ENCODE measurements at regions not wholly inside any gene's neighbourhood (a gene's known extent, or its start where the extent isn't known, plus 50 kb on each side); places are given as distances from the start of the nearest gene placed in this dataset.
A peak's percentile ranks its signal among the peaks of the same experiment; 100 is the strongest.

GRCh38 chr3:147760941-147761340, 351.8 kb downstream of the ZIC1 start:
- DNase-seq, result no peak

- DNase-seq, result no peak
These were observed 364.0 kb downstream of the ZIC1 start for GRCh38 chr3:147773116-147773630.

GRCh38 chr3:147775411-147775810, 366.2 kb downstream of the ZIC1 start:
- DNase-seq, result no peak

GRCh38 chr3:147775816-147776530, 366.8 kb downstream of the ZIC1 start:
- no peak for DNase-seq

GRCh38 chr3:147793841-147794240, 384.7 kb downstream of the ZIC1 start:
- no peak for DNase-seq

DNA sequence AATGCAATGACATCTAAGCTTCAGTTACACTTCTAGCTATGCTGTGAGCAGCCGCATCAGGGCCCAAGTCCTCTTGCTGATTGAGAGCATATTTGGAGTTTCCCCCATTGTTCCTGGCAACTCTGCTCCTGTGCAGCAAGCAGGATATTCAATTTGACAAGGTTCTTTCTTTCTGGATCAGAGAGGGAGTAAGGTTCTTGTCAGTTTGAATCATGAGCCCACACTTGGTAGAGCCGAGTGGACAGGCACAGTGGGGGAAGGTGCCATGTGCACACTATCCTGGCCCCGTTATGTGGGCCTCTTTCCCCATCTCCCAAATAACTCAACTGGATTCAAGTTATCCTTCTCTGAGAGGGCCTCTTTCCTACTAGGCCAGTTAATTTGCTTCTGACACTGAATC, 385.4 kb downstream of the ZIC1 start:
- DNase-seq, result no peak

DNA sequence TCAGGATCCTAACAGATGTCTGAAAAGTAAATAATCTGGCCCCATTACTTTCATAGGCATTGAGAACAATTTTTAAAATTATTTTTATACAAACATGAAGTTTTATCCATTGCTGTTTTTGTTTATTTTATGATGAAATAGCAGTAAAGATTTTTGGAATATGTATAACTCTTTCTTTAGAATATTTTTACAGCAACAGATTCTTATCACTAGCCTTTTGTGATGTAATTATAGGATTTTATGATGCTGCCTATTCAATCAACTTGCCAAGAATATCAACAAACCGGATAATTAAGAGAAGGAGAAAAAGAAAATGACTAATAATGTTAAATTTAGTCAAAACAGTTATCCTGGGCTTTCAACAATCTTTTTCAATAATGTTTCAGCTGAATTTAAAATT, 386.3 kb downstream of the ZIC1 start:
- no peak for DNase-seq

DNA sequence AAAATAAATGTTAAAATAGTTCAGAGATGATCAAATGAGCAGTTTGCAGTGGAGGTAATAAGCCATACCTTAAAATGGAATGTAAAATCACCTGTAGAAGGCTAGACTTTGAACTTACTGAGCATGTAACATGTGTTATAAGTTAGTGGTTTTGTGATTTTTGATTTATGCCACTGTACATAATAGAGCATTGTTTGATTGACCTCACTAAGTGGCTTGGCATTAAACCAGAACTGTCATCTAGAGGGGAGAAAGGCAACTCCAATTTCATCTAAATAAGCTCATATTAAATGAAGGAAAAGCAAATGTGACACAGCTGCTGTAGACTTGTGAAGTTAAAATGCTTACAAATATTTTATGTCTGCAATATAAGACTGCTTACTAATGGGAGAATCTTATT, 387.9 kb downstream of the ZIC1 start:
- DNase-seq, result peak; percentile 89

DNA sequence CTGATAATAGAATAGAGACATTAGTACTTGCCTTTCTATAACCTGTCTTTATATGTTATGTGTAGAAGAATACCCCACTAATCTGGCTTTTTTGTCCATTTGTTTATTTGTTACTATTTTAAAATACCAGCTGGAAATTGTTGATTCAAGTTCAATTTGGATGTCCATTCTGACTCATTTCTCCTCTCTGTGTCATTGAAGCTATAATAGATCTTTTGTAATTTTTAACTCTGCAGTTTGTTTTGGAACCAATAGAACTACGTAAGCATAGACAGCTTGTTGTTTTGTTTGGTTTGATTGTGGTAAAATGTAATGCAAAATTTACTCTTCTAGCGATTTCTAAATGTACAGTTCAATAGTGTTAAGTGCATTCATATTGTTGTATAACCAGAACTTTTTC, 390.4 kb downstream of the ZIC1 start:
- no peak for DNase-seq

GRCh38 chr3:147807776-147808175, 398.6 kb downstream of the ZIC1 start:
- DNase-seq, result no peak

- DNase-seq, result no peak
These were observed 400.0 kb downstream of the ZIC1 start for GRCh38 chr3:147809206-147809605.

GRCh38 chr3:147812186-147812911, 403.2 kb downstream of the ZIC1 start:
- no peak for DNase-seq

- DNase-seq, result no peak
These were observed 404.1 kb downstream of the ZIC1 start for GRCh38 chr3:147813256-147813655.

DNA sequence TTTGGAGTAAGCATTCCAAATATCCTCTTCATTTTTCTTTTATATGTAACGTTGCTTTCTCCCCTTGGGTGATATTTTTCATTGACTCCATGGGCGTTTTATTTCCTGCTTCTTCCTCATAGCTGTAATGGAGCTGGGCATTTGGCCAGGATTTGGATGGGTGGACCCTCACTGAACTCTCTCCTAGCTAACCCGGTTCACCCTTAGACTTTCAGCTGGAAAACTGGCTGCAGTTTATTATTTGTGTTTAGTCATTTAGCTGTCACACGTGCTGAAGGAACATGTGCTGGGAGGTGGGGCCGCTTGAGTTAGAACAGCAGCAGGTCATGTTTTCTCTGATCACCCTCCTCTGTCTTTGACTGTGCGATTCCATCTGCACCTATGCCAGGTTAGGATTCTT, 407.6 kb downstream of the ZIC1 start:
- DNase-seq, result peak; percentile 80

DNA sequence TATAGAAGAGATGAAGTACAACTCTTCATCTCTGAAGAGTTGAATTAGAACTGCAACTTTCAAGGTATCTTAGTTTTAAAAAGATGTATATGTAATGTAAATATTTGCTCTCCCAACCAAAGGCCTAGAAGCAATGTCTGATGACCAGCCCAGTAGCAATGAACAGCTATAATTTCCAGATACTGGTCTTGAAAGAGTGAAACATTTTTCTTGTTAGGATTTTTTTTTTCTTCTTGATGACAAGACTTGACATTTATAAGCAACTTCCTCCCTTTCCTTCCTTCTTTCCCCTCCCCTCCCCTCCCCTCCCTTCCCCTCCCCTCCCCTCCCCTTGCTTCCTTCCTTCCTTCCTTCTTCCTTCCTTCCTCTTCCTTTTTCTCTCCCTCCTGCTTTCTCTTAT, 423.4 kb downstream of the ZIC1 start:
- no peak for DNase-seq

DNA sequence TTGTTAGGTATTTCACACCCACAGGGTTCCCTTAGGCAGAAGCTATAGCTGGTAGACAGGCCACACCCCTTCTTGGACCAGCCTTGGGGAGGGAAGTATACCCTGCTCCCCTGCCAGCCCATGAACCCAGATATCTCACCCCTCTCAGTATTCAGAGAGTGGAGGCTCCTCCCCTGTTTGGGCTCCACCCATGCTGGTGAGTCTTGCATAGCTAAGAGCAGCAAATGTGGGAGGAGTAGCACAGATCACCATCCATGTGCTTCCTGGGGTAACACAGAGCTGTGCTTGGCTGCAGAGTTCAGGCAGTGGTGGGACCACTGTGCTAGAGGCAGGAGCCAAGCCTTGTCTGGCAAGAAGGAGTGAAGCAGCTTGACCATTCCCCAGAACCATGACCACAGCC, 427.2 kb downstream of the ZIC1 start:
- DNase-seq, result no peak

DNA sequence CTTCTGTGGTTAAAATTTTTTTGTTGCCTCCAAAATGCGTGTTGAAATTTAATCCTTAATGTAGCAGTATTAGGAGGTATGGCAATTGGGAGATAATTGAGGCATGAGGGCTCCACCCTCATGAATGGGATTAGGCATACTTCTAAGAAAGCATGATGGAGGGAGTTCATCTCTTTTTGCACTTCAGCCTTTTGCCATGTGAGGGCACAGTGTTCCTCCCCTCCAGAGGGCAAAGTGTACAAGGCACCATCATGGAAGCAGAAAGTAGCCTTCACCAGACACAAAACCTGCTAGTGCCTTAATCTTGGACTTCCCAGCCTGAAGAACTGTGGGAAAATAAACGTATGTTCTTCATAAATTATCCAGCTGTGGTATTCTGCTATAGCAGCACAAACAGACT, 429.5 kb downstream of the ZIC1 start:
- no peak for DNase-seq

GRCh38 chr3:147843331-147843730, 434.2 kb downstream of the ZIC1 start:
- no peak for DNase-seq

DNA sequence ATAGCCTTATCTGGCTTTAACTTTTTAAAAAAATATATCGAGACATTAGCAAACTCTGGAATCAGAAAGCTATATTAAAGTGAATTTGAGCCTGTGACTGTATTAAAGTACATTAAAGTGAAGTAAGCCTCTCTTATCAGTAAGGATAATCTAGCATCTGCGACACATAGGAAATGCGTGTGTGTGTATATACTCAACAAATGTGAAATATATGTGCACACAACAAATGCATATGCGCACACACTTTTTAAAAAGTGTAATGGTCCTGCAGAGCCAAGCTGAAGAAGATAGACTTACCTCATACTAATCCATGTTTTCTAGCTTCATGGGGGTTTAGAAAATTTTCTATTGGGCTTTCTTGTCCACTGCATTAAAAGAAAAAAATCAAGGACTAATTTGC, 437.1 kb downstream of the ZIC1 start:
- no peak for DNase-seq

DNA sequence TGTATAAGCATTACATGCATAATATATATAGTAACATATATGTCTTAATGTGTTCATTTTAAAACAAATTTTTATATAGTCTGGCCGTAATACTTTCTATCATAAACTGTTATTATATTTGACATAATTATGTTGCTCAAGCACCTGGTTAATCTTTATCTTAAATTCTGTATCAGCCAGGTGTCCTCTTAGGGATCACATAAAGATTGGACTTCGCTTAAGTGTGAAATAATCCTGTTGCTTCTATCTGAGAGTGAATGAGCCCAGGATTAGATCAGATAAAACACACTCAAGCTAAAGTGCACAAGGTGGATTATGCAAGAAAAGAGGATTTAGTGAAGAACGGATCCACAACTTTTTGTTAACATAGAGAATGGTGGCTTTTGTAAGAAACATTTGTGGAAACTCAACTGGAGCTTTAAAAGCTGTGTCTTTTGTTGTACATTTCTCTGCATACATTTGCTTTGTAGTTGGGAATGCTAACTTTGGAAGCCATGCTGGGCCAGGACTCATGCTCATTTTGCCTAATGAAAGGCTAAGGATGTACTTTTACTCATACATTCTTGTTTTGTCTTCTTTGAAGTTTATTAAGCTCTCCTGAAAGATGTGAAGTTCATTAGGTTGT, 437.8 kb downstream of the ZIC1 start:
- DNase-seq, result no peak

DNA sequence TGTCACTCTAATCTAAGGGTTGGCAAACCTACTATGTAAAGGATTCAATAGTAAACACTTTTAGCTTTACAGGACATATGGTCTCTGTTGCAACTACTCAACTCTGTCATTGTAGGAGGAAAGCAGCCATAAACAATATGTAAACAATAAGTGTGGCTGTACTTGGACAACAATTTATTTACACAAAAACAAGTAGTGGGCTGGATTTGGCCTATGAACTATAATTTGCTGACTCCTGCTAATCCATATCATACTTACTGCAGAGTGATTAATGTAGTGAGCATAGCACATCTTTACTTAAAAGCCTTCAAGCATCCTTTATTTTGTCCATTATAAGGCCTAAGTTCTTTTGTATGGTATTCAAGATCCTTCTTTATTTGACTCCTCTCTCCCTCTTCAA, 441.9 kb downstream of the ZIC1 start:
- no peak for DNase-seq

DNA sequence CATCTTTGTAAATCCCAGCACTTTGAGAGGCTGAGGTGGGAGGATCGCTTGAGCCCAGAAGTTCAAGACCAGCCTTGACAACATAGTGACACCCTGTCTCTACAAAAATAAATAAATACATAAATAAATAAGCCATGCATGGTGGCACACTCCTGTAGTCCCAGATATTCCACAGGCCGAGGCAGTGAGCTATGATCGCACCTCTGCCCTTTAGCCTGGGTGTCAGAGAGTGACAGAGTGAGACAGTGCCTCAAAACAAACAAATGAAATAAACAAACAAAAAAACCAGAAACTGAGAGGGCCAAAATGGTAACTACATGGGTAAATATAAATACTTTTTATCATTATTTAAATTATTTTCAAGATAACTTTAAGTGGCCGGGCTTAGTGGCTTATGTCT, 445.4 kb downstream of the ZIC1 start:
- no peak for DNase-seq

- no peak for DNase-seq
These were observed 455.7 kb downstream of the ZIC1 start for GRCh38 chr3:147864754-147865354.

- no peak for DNase-seq
These were observed 457.4 kb downstream of the ZIC1 start for GRCh38 chr3:147866561-147866960.

All from NCI-H2081 treated with DMSO at 0.1 percent for 48 hours (cell line).